Smooth muscle cell (in vitro differentiated cells): ENCODE measurements at regions not wholly inside any gene's neighbourhood (a gene's known extent, or its start where the extent isn't known, plus 50 kb on each side); places are given as distances from the start of the nearest gene placed in this dataset.
"Not testable (repeated sequence)": the region's sequence is repeated elsewhere in the genome, so short reads cannot be mapped to it uniquely, and the experiment has no call there.

Source experiments
- DNase-seq: peaks from one replicate; lab custom pipeline; 2025; ENCODE audit not compliant: unreplicated experiment; lab: John Stamatoyannopoulos, UW
- H2AFZ ChIP-seq: fragments of 200-600 bp; sonication (generic); 2 replicates; pipeline ENCODE4 v1.6.0; 2016; ENCODE audit warnings: antibody characterized with exemption, low read depth, mild to moderate bottlenecking
- H3F3A ChIP-seq: fragments of 200-600 bp; sonication (generic); 2 replicates; pipeline ENCODE4 v1.6.0; 2017; ENCODE audit warnings: antibody characterized with exemption, low read depth
- H3K27ac ChIP-seq: fragments of 200-600 bp; sonication (generic); 2 replicates; pipeline ENCODE4 v1.5.1; 2016; ENCODE audit warnings: low read depth, mild to moderate bottlenecking
- H3K27me3 ChIP-seq: fragments of 200-600 bp; sonication (generic); 2 replicates; pipeline ENCODE4 v1.6.1; 2016; ENCODE audit warnings: low read depth, mild to moderate bottlenecking
- H3K36me3 ChIP-seq: fragments of 200-600 bp; sonication (generic); 2 replicates; pipeline ENCODE4 v1.5.1; 2016; ENCODE audit warnings: low read depth
- H3K4me1 ChIP-seq: fragments of 200-600 bp; sonication (generic); 2 replicates; pipeline ENCODE4 v1.5.1; 2016; ENCODE audit warnings: low read depth
- H3K4me2 ChIP-seq: fragments of 200-600 bp; sonication (generic); 2 replicates; pipeline ENCODE4 v1.6.0; 2016; ENCODE audit warnings: mild to moderate bottlenecking
- H3K4me3 ChIP-seq: fragments of 200-600 bp; sonication (generic); 2 replicates; pipeline ENCODE4 v1.5.1; 2016; ENCODE audit warnings: mild to moderate bottlenecking
- H3K79me2 ChIP-seq: fragments of 200-600 bp; sonication (generic); 2 replicates; pipeline ENCODE4 v1.6.0; 2016; ENCODE audit warnings: low read depth, mild to moderate bottlenecking
- H3K9ac ChIP-seq: fragments of 200-600 bp; sonication (generic); 2 replicates; pipeline ENCODE4 v1.6.0; 2016; ENCODE audit warnings: low read depth
- H3K9me3 ChIP-seq: fragments of 200-600 bp; sonication (generic); replicated peaks from 2 replicates; pipeline ENCODE4 v1.5.1; 2016; ENCODE audit warnings: low read depth
- H4K20me1 ChIP-seq: fragments of 200-600 bp; sonication (generic); 2 replicates; pipeline ENCODE4 v1.6.0; 2016; ENCODE audit warnings: low read depth
- CTCF ChIP-seq: fragments of 200-600 bp; sonication (generic); IDR thresholded peaks from 2 replicates; pipeline ENCODE4 v1.5.1; 2017; ENCODE audit warnings: borderline replicate concordance, mild to moderate bottlenecking, antibody characterized with exemption; ENCODE audit not compliant: insufficient read depth, poor library complexity, severe bottlenecking
- WGBS: methylation state at CpG from one replicate; pipeline ENCODE4 v1.1.7; 2016; ENCODE audit warnings: low lambda C conversion rate; 5-methylcytosine and 5-hydroxymethylcytosine counted together

- H3K27me3 ChIP-seq = no peaks in the 10 kb centered on the region
- H3K9ac ChIP-seq = no peak overlapping the region
- no peaks in the 10 kb centered on the region for H3K79me2 ChIP-seq
- H2AFZ ChIP-seq = no peak overlapping the region
- no peaks in the 10 kb centered on the region for H3K36me3 ChIP-seq
- H3K4me1 ChIP-seq = no peaks in the 10 kb centered on the region
- H3K27ac ChIP-seq = no peak overlapping the region
- H3F3A ChIP-seq = no peaks in the 10 kb centered on the region
- no peaks in the 10 kb centered on the region for H4K20me1 ChIP-seq
- H3K9me3 ChIP-seq = no peaks in the 10 kb centered on the region
- WGBS = 88% methylated on average over 5 of the region's 5 CpGs
- no peak overlapping the region for H3K4me2 ChIP-seq
- DNase-seq = no peak
- no peak for TF ChIP-seq CTCF
- no peak overlapping the region for H3K4me3 ChIP-seq
Measured at GRCh38 chr3:191133359-191133758, 65.7 kb upstream of the OSTN start.

GRCh38 chr3:191131305-191131704, 67.7 kb upstream of the OSTN start:
- no peak for TF ChIP-seq CTCF
- DNase-seq = no peak
- H3K4me1 ChIP-seq = no peaks in the 10 kb centered on the region
- H3K4me2 ChIP-seq = no peak overlapping the region
- H3K4me3 ChIP-seq = no peak overlapping the region
- no peaks in the 10 kb centered on the region for H3K27me3 ChIP-seq
- H3K9ac ChIP-seq = no peak overlapping the region
- H4K20me1 ChIP-seq = no peaks in the 10 kb centered on the region
- WGBS = 97% methylated on average over 4 of the region's 4 CpGs
- H3K36me3 ChIP-seq = no peaks in the 10 kb centered on the region
- H3K27ac ChIP-seq = no peak overlapping the region
- H3K79me2 ChIP-seq = no peaks in the 10 kb centered on the region
- no peaks in the 10 kb centered on the region for H3F3A ChIP-seq
- H3K9me3 ChIP-seq = no peaks in the 10 kb centered on the region
- no peak overlapping the region for H2AFZ ChIP-seq

GRCh38 chr3:191124891-191125290, 74.2 kb upstream of the OSTN start:
- not testable (repeated sequence) for H2AFZ ChIP-seq, H3K9me3 ChIP-seq, H3K4me2 ChIP-seq, H3K4me3 ChIP-seq, H3K79me2 ChIP-seq, H4K20me1 ChIP-seq, H3K27ac ChIP-seq, H3K36me3 ChIP-seq, H3F3A ChIP-seq, H3K27me3 ChIP-seq, DNase-seq, H3K4me1 ChIP-seq, H3K9ac ChIP-seq
- 96% methylated on average over 18 of the region's 30 CpGs for WGBS

- no peak for TF ChIP-seq CTCF
Measured at GRCh38 chr3:191123946-191124345, 75.1 kb upstream of the OSTN start.

More at GRCh38 chr3:191123946-191124345, 75.1 kb upstream of the OSTN start:
- Histone ChIP-seq H3K9ac (no peak overlapping the region), H3K4me3 (no peak overlapping the region), H3K9me3 (no peaks in the 10 kb centered on the region), H2AFZ (no peak overlapping the region), H4K20me1 (no peaks in the 10 kb centered on the region), H3K27me3 (no peaks in the 10 kb centered on the region), H3K79me2 (no peaks in the 10 kb centered on the region), H3K4me2 (no peak overlapping the region), H3K36me3 (no peaks in the 10 kb centered on the region), H3F3A (no peaks in the 10 kb centered on the region), H3K27ac (no peak overlapping the region), H3K4me1 (peaks cover 10% of the 10 kb centered on the region)
- DNase-seq = no peak
- WGBS = 78% methylated on average over 2 of the region's 2 CpGs
